Frontal cortex (tissue), 3 donors: ENCODE measurements at regions not wholly inside any gene's neighbourhood (a gene's known extent, or its start where the extent isn't known, plus 50 kb on each side); places are given as distances from the start of the nearest gene placed in this dataset.
"Not testable (repeated sequence)": the region's sequence is repeated elsewhere in the genome, so short reads cannot be mapped to it uniquely, and the experiment has no call there.

Experiments used
- DNase-seq, 2 donors: peaks; one replicate each; pipeline ENCODE4 v3.0.0; 2012; ENCODE audit warnings: low spot score in 2 of 2
- FAIRE-seq: peaks from 2 replicates; lab custom pipeline; 2012; peaks lifted over from hg19 to GRCh38; lab: Jason Lieb, UNC
- donor health status: control.
- donor health status: control.
- donor health status: control.

DNA sequence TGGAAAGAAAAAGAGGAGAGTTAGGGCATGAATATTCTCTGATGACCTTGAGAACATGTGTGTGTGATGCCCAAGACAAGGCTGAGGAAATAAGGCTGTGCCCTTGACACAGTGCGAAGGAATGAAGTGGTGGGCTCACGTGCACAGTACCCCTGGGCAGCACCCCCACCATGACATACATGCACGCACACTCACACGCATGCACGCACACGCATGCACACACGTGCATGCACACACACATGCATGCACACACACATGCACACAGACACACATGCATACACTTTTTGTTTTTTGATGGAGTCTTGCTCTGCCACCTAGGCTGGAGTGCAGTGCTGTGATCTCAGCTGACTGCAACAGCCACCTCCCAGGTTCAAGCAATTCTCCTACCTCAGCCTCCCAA is 118.1 kb downstream of the GATA3 start:
- FAIRE-seq (no peak), DNase-seq (no peak)

DNA sequence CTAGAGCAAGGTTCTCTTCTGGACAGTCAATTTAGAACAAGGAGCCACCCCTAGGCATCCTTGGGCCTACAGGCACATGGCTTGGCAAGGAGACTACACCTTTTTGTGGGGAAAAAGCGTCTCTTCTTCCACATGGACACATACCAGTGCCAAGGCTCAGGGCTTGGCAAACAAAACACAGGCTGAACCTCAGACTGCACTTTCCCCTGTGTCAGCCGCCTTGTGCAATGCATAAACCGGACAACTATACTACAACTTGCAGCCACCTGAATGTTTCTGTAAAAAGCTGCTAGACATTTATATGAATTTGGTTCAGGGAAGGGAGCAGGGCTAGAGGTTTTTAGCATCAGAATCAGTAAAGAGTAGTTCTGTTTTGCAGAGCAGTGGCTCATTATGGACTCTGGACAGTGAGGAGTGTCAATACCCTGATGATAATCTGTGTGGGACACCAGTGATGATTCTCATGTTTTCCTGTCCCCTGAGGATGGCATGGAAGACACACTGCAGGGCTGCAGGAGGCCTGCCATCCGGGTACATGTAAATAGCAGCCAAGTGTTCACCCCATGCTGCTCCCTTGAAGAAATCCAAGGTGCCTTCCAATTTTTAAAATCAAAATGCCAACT is 118.9 kb downstream of the GATA3 start:
- FAIRE-seq (no peak), DNase-seq (no peak)

DNA sequence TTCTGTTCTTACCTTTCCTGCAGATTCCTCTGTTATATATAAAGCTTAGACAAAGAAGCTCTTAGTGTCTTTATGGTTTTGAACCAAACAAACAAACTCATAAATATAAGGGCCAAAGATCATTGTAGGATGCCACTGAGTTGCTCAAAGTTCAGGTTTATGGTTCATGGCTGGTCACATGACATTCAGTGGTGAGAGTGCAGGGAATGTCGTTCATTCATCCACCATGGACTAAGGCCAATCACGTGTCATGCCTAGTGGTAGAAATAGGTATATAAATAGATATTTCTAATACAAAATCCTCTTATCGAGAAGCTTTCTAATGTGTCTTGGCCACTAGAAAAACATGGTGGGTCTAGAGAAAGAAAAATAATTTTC is 119.4 kb downstream of the GATA3 start:
- DNase-seq (no peak), FAIRE-seq (no peak)

DNA sequence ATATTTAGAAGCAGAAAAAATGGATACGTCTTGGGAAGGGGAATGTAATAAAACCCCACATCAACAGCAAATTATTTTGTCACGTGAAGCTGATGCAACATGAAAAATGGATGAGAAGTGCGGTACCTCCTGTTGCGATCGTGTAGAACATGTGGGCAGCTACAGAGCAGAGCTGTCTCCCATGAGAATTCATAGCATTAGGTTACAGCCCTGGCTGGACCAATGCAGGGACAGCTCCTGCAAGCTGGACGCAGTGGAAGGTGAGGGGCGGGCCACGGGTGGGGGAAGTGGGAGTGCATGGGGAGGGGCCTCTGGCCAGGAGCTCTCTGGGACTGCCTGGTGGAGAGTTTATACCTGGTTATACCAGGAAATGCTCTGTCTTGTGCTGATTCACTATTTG is 120.3 kb downstream of the GATA3 start:
- DNase-seq, result no peak
- no peak for FAIRE-seq

DNA sequence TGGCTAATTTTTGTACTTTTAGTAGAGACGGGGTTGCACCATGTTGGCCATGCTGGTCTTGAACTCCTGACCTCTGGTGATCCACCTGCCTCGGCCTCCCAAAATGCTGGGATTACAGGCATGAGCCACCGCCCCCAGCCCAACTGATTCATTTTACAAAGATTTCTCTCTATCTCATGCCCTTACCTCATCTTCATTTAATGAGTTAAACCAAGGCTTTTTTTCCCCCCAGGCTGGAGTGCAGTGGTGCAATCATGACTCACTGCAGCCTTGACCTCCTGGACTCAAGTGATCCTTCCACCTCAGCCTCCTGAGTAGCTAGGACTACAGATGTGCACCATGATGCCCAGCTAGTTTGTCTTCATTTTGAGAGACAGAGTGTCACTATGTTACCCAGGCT is 123.0 kb downstream of the GATA3 start:
- FAIRE-seq, DNase-seq: not testable (repeated sequence)

DNA sequence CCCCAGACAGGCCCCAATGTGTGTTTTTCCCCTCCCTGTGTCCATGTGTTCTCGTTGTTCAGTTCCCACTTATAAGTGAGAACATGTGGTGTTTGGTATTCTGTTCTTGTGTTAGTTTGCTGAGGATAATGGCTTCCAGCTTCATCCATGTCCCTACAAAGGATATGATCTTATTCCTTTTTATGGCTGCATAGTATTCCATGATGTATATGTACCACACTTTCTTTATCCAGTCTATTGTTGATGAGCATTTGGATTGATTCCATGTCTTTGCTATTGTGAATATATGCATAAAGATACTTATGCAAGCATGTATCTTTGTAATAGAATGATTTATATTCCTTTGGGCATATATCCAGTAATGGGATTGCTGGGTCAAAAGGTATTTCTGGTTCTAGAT is 125.3 kb downstream of the GATA3 start:
- FAIRE-seq, DNase-seq: not testable (repeated sequence)

DNA sequence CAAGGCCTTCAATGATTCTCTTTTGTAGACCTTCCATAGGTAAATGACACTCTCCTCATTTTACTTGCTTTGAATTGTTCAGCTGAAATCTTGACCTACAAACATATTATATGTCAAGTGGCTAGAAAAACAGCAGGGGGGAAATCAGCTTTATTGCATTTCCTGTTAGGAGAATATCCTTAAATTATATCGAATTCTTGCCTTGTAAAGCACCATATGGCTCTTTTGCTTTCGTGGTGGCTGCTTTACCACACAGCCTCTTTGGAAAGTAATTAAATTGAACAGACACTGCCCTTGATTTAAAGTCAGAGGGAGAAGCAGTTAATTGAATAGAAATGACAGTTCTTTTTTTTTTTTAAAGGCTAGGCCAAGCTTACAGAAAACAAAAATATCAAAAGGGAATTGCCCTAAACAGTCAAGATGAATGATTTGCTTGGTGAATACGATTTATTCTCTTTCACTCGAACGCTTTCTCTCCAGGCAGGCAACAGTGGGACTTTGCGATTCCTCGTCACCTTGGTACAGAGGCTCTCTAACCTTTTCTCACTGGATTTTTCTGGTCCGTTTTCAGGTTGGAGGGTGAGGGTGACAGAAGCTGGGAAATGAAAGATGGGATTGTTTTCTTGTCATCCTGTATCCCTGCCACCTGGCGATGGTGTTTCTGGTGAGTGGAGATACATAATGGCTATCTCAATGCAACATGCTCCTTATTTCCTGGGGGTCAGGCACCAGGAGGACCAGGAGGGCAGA is 126.0 kb downstream of the GATA3 start:
- FAIRE-seq (no peak), DNase-seq (no peak)

DNA sequence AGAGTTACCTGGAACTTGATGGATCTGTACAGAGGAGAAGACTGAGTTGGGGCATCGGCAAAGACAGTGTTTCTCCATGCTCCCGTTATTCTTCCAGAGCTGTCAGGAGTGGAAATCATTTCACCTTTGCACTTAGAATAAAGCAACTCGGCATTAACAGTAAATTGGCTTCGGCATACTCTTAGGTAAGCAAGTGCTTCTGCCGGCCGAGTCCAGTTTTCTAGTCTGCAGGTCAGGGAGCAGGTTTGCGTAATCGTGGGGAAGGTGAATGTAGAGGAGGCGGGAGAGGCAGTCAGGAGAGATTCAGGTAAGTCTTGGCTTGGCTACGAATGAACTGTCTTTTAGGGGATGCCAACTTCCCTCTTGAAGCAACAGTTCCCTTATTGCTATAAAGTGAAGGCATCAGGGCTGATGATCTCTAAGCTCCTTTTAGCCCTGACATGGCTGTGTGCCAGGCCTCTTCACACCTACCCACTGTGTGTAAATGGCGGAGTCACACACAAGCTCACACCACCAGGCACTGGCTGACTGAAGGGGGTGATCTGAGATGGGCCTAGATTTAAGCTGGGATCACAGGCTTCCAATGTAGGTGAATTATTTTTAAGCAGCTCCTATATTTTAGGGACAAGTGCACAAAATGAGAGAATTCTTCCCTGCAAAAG is 127.1 kb downstream of the GATA3 start:
- FAIRE-seq (no peak), DNase-seq (no peak)

DNA sequence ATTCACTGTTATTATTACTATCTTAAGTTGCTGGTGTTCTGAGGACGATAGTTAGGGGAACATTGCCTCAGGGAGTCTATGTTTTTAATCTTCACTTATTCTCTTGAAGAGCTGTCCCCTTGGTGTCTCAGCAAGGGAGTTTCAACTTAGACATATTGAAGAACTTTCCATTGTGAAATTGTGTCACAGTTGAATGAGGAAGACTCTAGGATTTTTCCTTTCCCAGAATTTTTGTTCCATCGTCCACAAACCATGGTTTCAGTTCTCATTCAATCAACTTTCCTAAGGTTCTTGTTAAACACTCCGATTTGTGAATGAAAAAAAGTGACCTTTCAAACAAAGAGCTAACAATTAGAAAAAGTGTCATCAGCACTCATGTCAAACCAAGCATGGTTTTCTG is 128.3 kb downstream of the GATA3 start:
- FAIRE-seq (no peak), DNase-seq (no peak)

DNA sequence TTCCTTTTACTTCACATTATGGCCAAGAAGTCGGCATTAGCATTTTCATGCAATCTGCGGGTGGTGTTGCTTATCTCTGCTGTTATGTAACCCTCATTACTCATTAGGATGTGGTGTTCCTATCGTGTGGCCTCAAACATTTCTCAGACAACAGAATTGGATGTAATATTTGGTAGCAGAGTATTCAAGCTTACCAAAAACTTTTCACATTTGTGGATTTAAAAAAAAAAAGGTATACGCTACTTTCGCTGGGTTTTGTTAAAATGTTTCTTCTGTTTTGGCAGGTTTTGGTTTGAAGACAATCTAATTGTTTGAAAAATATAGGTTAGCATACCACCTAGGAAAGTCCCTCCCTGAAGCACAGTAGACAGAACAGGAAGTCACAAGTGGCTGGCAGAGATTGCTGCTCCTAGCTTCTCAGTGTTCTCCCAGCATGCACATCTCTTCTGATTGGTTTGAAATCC is 128.8 kb downstream of the GATA3 start:
- DNase-seq (no peak), FAIRE-seq (no peak)

DNA sequence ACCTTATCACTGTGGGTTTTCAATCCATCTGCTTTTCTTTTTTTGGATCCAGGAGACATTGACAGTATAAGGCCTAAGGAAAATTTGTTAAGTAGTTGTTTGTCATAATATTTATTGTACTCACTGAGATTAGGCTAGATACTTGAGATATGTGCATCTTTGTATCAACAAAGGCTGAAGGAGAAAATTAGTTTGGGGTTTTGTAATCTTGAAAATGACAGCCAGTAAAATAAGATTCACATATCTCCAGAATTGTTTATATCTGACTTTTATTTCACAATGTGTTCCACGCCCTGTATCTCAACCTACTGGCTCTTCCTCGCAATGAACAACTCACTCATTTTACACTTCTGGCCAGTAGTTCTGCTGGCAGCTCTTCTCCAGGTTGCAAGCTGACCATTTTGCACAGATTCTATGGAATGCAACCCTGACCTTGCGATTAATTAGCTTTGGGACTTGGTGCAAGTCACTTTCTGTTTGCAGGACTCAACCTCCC is 132.7 kb downstream of the GATA3 start:
- FAIRE-seq (no peak), DNase-seq (no peak)

DNA sequence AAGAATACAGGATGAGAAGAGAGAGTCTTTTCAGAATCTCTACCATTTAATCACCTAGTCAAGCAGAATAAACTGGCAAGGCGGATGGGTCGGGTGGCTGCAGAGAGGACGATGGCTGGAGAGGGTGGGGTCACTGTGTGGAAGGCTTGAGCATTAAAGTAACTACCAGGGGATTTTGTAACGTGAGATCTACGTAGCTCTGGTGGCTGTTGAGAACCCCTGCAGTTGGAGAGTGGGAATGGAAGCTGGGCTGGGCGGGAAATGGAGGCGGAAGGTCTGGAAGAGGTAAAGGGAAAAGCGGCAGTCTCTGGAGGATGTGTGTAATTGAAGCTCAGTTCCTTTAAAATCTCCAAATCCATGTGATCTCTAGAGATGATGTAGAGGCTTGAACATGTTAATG is 135.0 kb downstream of the GATA3 start:
- no peak for FAIRE-seq
- no peak for DNase-seq

DNA sequence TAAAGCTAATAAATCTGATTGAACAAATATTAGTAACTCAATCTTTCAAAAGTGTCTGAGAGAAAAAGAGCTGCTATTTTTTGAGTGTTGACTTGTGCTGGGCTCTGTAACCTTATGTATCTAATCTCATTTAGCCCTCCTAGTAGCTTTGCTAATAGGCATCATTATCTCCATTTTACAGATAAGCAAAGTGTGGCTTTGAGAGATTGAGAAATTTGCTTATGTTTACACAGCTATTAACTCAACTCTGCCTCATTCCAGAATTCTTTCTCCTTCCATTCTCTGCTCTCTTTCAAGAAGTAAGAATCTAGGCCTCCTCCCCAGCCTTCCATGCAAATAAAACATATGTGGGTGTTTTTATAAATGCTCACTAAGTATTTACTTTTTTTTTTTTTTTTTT is 137.8 kb downstream of the GATA3 start:
- FAIRE-seq, result no peak
- no peak for DNase-seq

DNA sequence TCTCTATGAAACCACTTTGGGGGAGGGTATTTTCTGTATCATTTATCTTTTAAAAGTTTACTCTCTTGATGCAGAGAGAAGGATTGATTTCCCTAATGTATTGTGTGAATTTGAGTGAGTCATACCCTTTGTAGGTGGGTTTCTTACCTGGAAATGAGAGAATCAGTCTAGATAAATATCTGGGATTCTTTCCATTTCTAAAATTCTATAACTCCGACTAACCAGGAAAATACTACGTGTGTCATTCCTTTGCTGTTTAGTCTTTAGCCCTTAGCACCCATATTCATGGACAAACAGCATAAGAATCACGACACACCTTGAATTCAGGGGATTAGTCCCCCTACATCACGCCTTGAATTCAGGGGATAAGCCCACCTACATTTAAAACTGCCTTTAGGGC is 139.1 kb downstream of the GATA3 start:
- FAIRE-seq (no peak), DNase-seq (no peak)

DNA sequence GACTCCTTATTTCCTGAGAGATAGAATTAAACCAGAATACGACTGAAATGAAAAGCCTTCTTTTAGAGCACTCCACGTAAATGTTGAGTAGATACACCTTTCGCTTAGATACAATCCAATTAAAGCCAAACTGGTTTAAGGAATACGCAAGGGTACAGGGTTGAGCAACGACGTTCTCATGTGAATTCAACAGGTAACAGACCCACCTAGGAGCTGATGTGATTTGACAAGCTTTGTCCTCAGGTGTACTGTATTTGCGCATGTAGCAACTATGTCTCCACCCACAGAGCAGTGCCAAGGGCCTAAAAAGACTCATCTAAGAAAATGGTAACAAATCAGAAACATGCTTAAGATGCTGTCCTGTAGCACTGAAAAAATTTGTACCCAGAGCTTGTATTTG is 139.6 kb downstream of the GATA3 start:
- DNase-seq (no peak), FAIRE-seq (no peak)

DNA sequence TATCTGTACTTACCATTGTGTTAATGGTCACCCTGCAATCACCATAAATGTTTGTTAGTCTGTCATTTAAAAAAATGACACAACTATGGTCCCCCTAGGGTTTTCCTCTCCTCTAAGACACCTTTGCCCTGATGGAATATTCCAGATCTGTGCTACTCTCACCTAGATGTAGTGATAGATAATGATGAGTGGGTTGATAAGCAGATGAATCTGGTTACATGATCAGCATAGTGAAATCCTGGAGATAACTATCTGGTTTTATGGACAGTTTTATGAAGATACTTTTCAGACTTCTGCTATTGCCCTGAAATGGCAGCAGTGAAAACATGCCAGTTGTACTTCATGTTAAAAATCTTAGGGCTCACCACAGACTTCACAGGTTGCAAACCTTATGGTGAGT is 152.4 kb downstream of the GATA3 start:
- DNase-seq (no peak), FAIRE-seq (no peak)

DNA sequence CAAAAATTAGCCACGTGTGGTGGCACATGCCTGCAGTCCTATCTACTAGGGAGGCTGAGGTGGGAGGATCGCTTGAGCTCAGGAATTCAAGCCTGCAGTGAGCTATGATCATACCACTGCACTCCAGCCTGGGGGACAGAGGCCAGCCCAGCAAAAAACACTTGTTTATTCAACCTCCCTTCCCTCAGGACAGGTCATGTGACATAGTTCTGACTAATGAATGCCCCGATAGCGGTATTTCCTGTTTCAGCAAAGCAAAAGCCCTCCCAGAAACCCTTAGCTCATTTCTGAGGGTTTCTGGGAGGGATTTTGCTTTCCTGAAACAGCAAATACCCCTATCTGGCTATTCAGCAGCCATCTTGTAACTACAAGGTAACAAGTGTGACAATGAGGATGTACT is 157.1 kb downstream of the GATA3 start:
- FAIRE-seq, result no peak

DNA sequence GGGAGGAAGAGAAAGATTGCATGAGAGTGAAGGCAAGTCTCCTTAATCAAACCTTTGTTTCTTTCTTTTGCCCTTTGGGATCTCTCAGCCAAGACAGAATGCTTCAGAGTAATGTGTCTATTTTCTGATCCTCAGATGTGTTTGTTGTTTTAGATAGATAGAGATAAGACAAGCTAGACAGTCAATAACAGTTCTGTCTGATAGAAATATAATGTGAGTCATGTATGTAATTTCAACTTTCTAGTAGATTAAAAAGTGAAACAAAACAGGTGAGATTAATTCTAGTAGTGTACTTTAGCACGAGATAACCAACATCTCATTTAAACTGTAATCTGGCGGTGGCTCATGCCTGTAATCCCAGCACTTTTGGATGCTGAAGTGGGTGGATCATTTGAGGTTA is 159.2 kb downstream of the GATA3 start:
- no peak for FAIRE-seq
- DNase-seq, result no peak

More for the DNA sequence above, 157.1 kb downstream of the GATA3 start:
- DNase-seq, result no peak

DNA sequence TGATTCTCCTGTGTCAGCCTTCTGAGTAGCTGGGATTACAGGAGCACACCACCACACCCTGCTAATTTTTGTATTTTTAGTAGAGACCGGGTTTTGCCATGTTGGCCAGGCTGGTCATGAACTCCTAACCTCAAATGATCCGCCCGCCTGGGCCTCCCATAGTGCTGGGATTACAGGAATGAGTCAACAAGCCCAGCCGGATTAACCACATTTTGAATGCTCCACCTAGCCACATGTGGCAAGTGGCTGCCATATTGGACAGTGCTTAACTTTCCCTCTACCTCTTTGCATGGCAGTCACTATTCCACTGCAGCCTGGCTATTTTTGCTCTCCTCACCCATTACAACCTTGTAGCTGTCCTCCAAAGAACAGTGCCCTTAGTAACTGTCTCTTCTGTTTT is 160.1 kb downstream of the GATA3 start:
- no peak for FAIRE-seq

DNA sequence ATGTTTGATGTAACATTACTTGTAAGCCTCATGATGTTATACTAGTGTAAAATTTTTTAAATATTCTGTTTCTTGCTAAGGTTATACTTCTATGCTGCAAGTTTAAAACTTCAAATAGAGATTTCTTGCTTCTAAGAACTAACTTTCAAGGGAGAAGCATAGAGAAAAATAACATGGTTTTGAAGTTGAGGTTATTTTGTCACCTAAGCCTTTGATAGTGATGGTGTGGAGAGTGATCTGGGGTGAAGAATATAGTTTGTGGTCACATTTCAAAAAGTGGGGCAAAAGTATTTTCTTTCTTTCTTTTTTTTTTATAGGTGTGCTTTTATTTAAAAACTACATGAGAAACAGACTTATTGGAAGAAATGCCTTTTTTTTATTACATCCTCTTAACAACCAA is 162.4 kb downstream of the GATA3 start:
- no peak for FAIRE-seq
- DNase-seq, result no peak

More for the DNA sequence above, 160.1 kb downstream of the GATA3 start:
- DNase-seq, result no peak

DNA sequence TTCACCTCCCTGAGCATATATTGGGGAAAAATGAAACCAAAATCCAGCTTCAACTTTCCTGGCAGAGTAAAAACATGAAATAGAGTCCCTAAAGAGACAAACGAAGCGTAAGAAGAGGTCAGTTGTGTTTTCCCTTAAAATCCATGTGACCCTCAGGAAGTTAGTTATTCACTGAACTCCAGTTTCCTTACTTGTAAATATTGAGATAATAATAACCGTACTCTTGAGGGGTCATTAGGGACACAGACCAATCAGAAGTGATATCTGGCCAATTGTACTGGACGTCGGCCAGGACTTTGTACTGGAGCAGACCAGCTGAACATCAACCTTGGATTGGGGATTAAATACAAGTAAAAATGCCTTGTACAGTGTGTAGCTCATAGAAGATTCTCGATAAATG is 167.0 kb downstream of the GATA3 start:
- DNase-seq (no peak), FAIRE-seq (no peak)
